Stimulated activated CD4-positive, alpha-beta T cell treated with anti-CD3 and anti-CD28 coated beads, Interleukin-1b, Interleukin-23, amount 100 ng/mL, for 48 hours (primary cell): ENCODE measurements at regions not wholly inside any gene's neighbourhood (a gene's known extent, or its start where the extent isn't known, plus 50 kb on each side); places are given as distances from the start of the nearest gene placed in this dataset.
"Not testable (repeated sequence)": the region's sequence is repeated elsewhere in the genome, so short reads cannot be mapped to it uniquely, and the experiment has no call there.

Source experiments
- DNase-seq: peaks from one replicate; pipeline ENCODE4 v3.0.0-alpha.2; 2020

- not testable (repeated sequence) for DNase-seq
These were observed 743.8 kb upstream of the CDH8 start for GRCh38 chr16:62780081-62780480.

GRCh38 chr16:62764572-62764971, 728.3 kb upstream of the CDH8 start:
- DNase-seq = no peak

GRCh38 chr16:62760398-62760797, 724.2 kb upstream of the CDH8 start:
- no peak for DNase-seq

- DNase-seq = no peak
These were observed 719.7 kb upstream of the CDH8 start for GRCh38 chr16:62755938-62756337.

GRCh38 chr16:62752854-62753253, 716.6 kb upstream of the CDH8 start:
- DNase-seq = no peak

GRCh38 chr16:62751218-62751617, 715.0 kb upstream of the CDH8 start:
- no peak for DNase-seq

GRCh38 chr16:62741692-62742091, 705.5 kb upstream of the CDH8 start:
- no peak for DNase-seq

GRCh38 chr16:62738666-62739460, 702.6 kb upstream of the CDH8 start:
- DNase-seq = no peak

GRCh38 chr16:62732092-62732491, 695.9 kb upstream of the CDH8 start:
- no peak for DNase-seq

GRCh38 chr16:62724670-62725269, 688.5 kb upstream of the CDH8 start:
- not testable (repeated sequence) for DNase-seq

- no peak for DNase-seq
These were observed 684.4 kb upstream of the CDH8 start for GRCh38 chr16:62720651-62721050.

- no peak for DNase-seq
These were observed 680.8 kb upstream of the CDH8 start for GRCh38 chr16:62717026-62717425.

- no peak for DNase-seq
These were observed 679.5 kb upstream of the CDH8 start for GRCh38 chr16:62715701-62716100.

- DNase-seq = no peak
These were observed 676.3 kb upstream of the CDH8 start for GRCh38 chr16:62712566-62712965.

GRCh38 chr16:62711797-62712196, 675.6 kb upstream of the CDH8 start:
- DNase-seq = no peak

- no peak for DNase-seq
These were observed 673.6 kb upstream of the CDH8 start for GRCh38 chr16:62709794-62710193.

- no peak for DNase-seq
These were observed 665.2 kb upstream of the CDH8 start for GRCh38 chr16:62701426-62701825.

- no peak for DNase-seq
These were observed 664.4 kb upstream of the CDH8 start for GRCh38 chr16:62700426-62701294.

GRCh38 chr16:62692685-62693084, 656.4 kb upstream of the CDH8 start:
- no peak for DNase-seq

GRCh38 chr16:62681819-62682218, 645.6 kb upstream of the CDH8 start:
- DNase-seq = no peak

- DNase-seq = no peak
These were observed 642.6 kb upstream of the CDH8 start for GRCh38 chr16:62678796-62679195.

GRCh38 chr16:62676306-62676705, 640.1 kb upstream of the CDH8 start:
- DNase-seq = no peak

- no peak for DNase-seq
These were observed 629.0 kb upstream of the CDH8 start for GRCh38 chr16:62665269-62665668.

GRCh38 chr16:62664566-62664965, 628.3 kb upstream of the CDH8 start:
- no peak for DNase-seq
